Activated CD4-positive, alpha-beta memory T cell treated with anti-CD3 and anti-CD28 coated beads, Interleukin-2, amount 10 ng/mL, durations not matched to agents 7 days and 5 days (primary cell): ENCODE measurements at regions not wholly inside any gene's neighbourhood (a gene's known extent, or its start where the extent isn't known, plus 50 kb on each side); places are given as distances from the start of the nearest gene placed in this dataset.

Experiments
- CTCF ChIA-PET: fragments of 350-600 bp; sonication (Branson Sonifier 250); formaldehyde crosslinking; loops from one replicate; lab custom pipeline; 2021; ENCODE audit warnings: antibody characterized with exemption, inconsistent platforms; lab: Charles Lee
- POLR2A ChIA-PET: fragments of 350-600 bp; sonication (Branson Sonifier 250); formaldehyde crosslinking; loops from one replicate; lab custom pipeline; 2021; ENCODE audit warnings: antibody characterized with exemption; lab: Charles Lee
- DNase-seq: peaks from one replicate; pipeline ENCODE4 v3.0.0-alpha.2; 2020
- H3K27ac Mint-ChIP-seq: one replicate; pipeline ENCODE4 v1.8.0; 2021; ENCODE audit warnings: mild to moderate bottlenecking, mixed read lengths
- H3K27me3 Mint-ChIP-seq: one replicate; pipeline ENCODE4 v1.8.0; 2021; ENCODE audit warnings: mixed read lengths
- H3K36me3 Mint-ChIP-seq: one replicate; pipeline ENCODE4 v1.8.0; 2021; ENCODE audit warnings: low read depth, mixed read lengths
- H3K4me1 Mint-ChIP-seq: one replicate; pipeline ENCODE4 v1.8.0; 2021; ENCODE audit warnings: mixed read lengths
- H3K4me3 Mint-ChIP-seq: one replicate; pipeline ENCODE4 v1.8.0; 2021; ENCODE audit warnings: mild to moderate bottlenecking, mixed read lengths
- H3K9me3 Mint-ChIP-seq: one replicate; pipeline ENCODE4 v1.8.0; 2021; ENCODE audit warnings: mixed read lengths

DNA sequence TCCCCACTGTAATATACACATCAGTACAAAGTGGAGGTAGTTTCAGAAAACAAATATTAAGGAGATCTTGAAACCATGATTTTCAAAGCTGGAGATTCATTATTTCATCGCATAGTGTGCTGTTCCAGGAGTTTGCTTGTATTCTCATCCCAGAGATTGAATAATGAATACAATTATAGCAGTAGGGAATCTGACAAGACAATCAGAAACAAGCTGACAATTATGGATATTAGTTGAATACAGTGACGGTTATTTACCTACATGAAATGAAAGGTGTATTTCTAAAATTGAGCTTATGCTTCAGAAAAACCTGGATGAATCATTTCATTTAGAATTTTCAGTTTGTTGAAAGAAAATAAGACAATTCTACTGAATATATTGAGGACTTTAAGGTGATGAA, 2119.0 kb downstream of the MRPL39 start:
- Mint-ChIP-seq H3K27me3 (no peaks in the 10 kb centered on the region), H3K9me3 (no peaks in the 10 kb centered on the region), H3K4me3 (no peak overlapping the region), H3K27ac (no peak overlapping the region), H3K36me3 (no peaks in the 10 kb centered on the region), H3K4me1 (no peaks in the 10 kb centered on the region)
- ChIA-PET POLR2A (no interaction called here), CTCF (no interaction called here)
- no peak for DNase-seq

DNA sequence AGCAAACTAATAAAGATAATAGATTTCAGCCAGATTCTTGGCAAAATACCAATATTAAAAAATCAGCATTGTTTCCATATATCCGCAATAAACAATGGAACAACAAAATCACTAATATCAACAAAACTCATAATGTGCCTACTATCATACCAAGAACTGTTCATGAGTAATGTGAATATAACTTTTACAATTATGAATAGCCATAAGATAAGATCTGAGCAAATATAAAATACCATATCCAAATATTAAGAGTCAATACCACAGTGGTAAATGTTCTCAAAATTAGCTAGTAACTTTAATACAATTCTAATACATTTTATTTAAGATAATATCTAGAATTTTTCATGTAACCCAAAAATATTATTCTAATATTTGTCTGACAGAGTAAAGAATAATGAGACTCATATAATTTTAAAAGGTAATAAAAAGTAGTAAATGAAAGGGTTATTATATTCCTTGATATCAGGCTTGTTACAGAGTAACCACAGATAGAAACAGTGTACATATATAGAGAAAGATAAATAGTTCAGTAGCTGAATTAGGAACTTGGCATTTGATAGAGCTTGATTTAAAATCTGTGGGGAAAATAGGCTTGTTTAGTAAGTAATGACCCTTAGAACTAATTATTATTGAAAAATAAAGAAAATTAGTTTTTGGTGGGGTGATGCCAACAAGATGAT, 2126.6 kb downstream of the MRPL39 start:
- POLR2A ChIA-PET, result no interaction called here
- Mint-ChIP-seq H3K4me3 (no peak overlapping the region), H3K27ac (no peak overlapping the region), H3K9me3 (no peaks in the 10 kb centered on the region), H3K27me3 (no peaks in the 10 kb centered on the region), H3K36me3 (no peaks in the 10 kb centered on the region), H3K4me1 (no peaks in the 10 kb centered on the region)
- no peak for DNase-seq
- CTCF ChIA-PET, result no interaction called here

- ChIA-PET CTCF (no interaction called here), POLR2A (no interaction called here)
- H3K9me3 Mint-ChIP-seq, result no peaks in the 10 kb centered on the region
- H3K4me1 Mint-ChIP-seq, result no peaks in the 10 kb centered on the region
- H3K27me3 Mint-ChIP-seq, result no peaks in the 10 kb centered on the region
- no peak overlapping the region for H3K27ac Mint-ChIP-seq
- H3K36me3 Mint-ChIP-seq, result no peaks in the 10 kb centered on the region
- DNase-seq, result no peak
- no peak overlapping the region for H3K4me3 Mint-ChIP-seq
These were observed 2128.9 kb downstream of the MRPL39 start for GRCh38 chr21:23478381-23478780.

DNA sequence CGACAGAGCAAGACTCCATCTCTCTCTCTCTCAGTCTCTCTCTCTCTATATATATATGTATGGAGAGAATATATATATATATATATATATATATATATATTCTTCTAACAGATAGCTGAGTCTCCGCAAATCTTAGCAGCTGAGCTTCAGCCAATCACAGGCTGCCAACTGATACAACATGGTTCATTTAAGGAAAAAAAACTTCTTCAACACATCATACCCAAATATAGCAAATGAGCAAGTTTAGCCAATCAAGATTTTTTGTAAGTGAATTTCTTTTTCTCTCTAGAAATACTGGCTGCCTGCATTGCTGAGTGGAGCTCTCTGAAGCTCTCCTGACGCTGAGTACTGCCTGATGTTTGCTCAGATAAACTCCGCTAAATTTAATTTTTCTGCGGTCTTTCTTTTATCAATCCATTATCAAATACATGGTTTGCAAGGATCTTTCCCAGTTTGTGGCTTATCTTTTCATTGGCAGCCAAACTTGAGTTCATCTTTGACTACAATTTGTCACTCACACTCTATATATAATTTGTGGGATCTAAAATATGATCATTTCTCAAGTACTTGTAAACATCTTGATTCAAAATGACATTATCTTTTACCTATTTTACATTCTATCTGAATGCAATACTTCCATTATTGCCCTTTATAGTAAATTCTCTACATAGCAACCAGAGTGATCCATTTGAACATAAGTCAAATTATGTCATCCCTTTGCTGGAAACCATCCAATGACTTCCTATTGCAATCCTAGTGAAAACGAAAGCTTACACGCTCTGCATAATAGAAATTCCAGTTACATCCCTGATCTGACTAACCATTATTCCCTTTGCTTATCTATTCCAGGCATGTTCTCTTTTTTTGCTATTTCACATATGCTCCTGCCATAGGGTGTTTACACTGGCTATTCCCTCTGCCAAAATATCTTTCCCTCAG, 2131.7 kb downstream of the MRPL39 start:
- no peak for DNase-seq
- H3K27me3 Mint-ChIP-seq, result no peaks in the 10 kb centered on the region
- ChIA-PET CTCF (no interaction called here), POLR2A (no interaction called here)
- no peaks in the 10 kb centered on the region for H3K36me3 Mint-ChIP-seq
- no peak overlapping the region for H3K27ac Mint-ChIP-seq
- no peak overlapping the region for H3K4me3 Mint-ChIP-seq
- H3K9me3 Mint-ChIP-seq, result no peaks in the 10 kb centered on the region
- no peaks in the 10 kb centered on the region for H3K4me1 Mint-ChIP-seq

- ChIA-PET POLR2A (no interaction called here), CTCF (no interaction called here)
- H3K4me3 Mint-ChIP-seq, result no peak overlapping the region
These were observed 2135.4 kb downstream of the MRPL39 start for GRCh38 chr21:23471877-23472276.

GRCh38 chr21:23463365-23463764, 2143.9 kb downstream of the MRPL39 start:
- no peaks in the 10 kb centered on the region for H3K27me3 Mint-ChIP-seq
- no peaks in the 10 kb centered on the region for H3K36me3 Mint-ChIP-seq
- ChIA-PET CTCF (no interaction called here), POLR2A (no interaction called here)
- peaks cover 4% of the 10 kb centered on the region for H3K9me3 Mint-ChIP-seq
- DNase-seq, result no peak
- H3K27ac Mint-ChIP-seq, result no peak overlapping the region
- no peaks in the 10 kb centered on the region for H3K4me1 Mint-ChIP-seq
- H3K4me3 Mint-ChIP-seq, result no peak overlapping the region

More at GRCh38 chr21:23471877-23472276, 2135.4 kb downstream of the MRPL39 start:
- H3K27me3 Mint-ChIP-seq, result no peaks in the 10 kb centered on the region
- DNase-seq, result no peak
- no peak overlapping the region for H3K27ac Mint-ChIP-seq
- no peaks in the 10 kb centered on the region for H3K36me3 Mint-ChIP-seq
- peaks cover 4% of the 10 kb centered on the region for H3K9me3 Mint-ChIP-seq
- no peaks in the 10 kb centered on the region for H3K4me1 Mint-ChIP-seq

GRCh38 chr21:23455676-23456075, 2151.6 kb downstream of the MRPL39 start:
- H3K36me3 Mint-ChIP-seq, result no peaks in the 10 kb centered on the region
- no peak overlapping the region for H3K4me3 Mint-ChIP-seq
- DNase-seq, result no peak
- POLR2A ChIA-PET, result no interaction called here
- H3K4me1 Mint-ChIP-seq, result no peaks in the 10 kb centered on the region
- peaks cover 4% of the 10 kb centered on the region for H3K9me3 Mint-ChIP-seq
- CTCF ChIA-PET, result no interaction called here
- H3K27ac Mint-ChIP-seq, result no peak overlapping the region
- H3K27me3 Mint-ChIP-seq, result no peaks in the 10 kb centered on the region

DNA sequence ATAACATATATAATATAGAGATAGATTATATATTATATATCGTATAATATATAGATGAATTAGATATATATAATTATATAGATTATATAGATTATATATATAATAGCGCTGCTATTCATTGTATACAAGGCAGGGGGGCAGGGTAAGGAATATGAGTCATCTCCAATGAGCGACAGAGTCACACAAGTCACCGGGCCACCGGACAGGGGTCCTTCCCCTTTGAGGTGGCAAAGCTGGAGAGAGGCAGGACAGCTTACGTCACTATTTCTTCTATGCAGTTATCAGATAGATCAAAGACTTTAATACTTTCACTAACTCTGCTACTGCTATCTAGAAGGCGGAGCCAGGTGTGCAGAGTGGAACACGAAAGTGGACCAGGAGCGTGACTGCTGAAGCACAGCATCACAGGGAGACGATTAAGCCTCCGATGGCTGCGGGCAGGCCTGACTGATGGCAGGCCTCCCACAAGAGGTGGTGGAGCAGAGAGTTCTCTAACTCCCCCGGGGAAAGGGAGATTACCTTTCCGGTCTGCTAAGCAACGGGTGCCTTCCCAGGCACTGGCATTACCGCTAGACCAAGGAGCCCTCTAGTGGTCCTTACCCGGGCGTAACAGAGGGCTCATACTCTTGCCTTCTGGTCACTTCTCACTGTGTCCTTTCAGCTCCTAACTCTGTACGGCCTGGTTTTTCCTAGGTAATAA, 2154.7 kb downstream of the MRPL39 start:
- Mint-ChIP-seq H3K4me3 (no peak overlapping the region), H3K4me1 (no peaks in the 10 kb centered on the region), H3K36me3 (no peaks in the 10 kb centered on the region), H3K9me3 (peaks cover 4% of the 10 kb centered on the region), H3K27ac (no peak overlapping the region), H3K27me3 (no peaks in the 10 kb centered on the region)
- ChIA-PET POLR2A (no interaction called here), CTCF (no interaction called here)
- DNase-seq, result no peak

DNA sequence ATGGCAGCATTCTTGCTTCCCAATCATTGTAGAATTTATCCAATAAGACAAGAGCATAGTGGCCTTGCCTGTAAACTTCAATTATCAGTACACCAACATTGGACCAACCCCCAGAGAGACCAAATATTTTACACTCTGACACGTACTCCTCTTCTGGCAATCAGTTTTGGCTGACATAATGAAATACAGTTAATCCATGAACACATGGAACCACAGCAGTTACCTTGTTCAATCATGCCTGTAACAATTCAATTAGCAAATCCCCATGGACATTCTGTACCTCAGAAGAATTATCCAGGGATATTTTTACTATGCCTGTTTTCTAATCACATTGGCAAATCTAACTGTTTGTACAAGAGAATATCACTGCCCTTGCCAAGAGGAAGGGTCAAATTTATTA, 2162.0 kb downstream of the MRPL39 start:
- POLR2A ChIA-PET, result no interaction called here
- no peaks in the 10 kb centered on the region for H3K27me3 Mint-ChIP-seq
- no peak overlapping the region for H3K4me3 Mint-ChIP-seq
- CTCF ChIA-PET, result no interaction called here
- no peaks in the 10 kb centered on the region for H3K4me1 Mint-ChIP-seq
- no peak for DNase-seq
- no peak overlapping the region for H3K27ac Mint-ChIP-seq
- no peaks in the 10 kb centered on the region for H3K9me3 Mint-ChIP-seq
- H3K36me3 Mint-ChIP-seq, result no peaks in the 10 kb centered on the region

DNA sequence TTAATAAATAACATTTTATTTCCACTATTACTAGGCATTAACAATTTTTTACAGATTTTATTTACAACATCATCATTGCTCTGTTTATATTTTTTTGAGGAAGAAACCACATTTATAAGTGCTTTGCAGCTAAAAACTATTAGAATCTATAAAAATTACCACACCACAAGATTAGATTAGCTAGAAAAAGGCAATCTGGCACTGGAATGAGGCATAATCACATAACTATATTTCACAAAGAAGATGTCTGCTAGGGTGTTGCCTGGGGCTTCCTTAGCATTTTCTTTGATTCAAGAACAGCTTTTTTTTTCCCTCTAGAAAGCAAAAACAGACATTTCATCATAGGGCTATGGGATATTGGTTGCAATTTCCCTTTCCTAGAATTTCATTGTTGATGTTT, 2169.2 kb downstream of the MRPL39 start:
- ChIA-PET CTCF (no interaction called here), POLR2A (no interaction called here)
- H3K4me1 Mint-ChIP-seq, result no peaks in the 10 kb centered on the region
- H3K36me3 Mint-ChIP-seq, result no peaks in the 10 kb centered on the region
- peaks cover 10% of the 10 kb centered on the region for H3K9me3 Mint-ChIP-seq
- H3K4me3 Mint-ChIP-seq, result no peak overlapping the region
- no peak for DNase-seq
- no peak overlapping the region for H3K27ac Mint-ChIP-seq
- H3K27me3 Mint-ChIP-seq, result no peaks in the 10 kb centered on the region

- no peak overlapping the region for H3K4me3 Mint-ChIP-seq
- no peak for DNase-seq
- H3K27me3 Mint-ChIP-seq, result no peaks in the 10 kb centered on the region
- no peak overlapping the region for H3K27ac Mint-ChIP-seq
- no peaks in the 10 kb centered on the region for H3K4me1 Mint-ChIP-seq
- no peaks in the 10 kb centered on the region for H3K36me3 Mint-ChIP-seq
- POLR2A ChIA-PET, result no interaction called here
- H3K9me3 Mint-ChIP-seq, result no peaks in the 10 kb centered on the region
- CTCF ChIA-PET, result no interaction called here
These were observed 2204.3 kb downstream of the MRPL39 start for GRCh38 chr21:23402929-23403520.

DNA sequence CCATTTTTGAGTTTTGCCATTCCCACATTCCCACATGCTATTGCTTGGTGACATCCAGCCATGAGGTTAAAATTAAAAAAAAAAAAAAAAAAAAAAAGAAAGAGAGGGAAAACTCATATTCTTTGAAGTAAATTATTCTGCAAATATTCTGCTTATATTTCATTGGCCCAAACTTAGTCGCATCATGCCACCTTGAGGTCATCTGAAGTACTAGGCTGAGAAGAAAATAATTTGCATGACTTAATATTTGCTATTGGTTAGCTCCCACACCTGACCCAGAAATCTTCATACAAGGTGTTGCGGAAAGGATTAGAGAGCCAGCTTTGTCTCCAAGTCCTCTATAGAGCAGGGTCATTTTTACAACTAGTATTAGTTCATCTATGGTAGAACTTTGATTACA, 2206.0 kb downstream of the MRPL39 start:
- Mint-ChIP-seq H3K9me3 (no peaks in the 10 kb centered on the region), H3K27me3 (no peaks in the 10 kb centered on the region), H3K36me3 (no peaks in the 10 kb centered on the region), H3K4me1 (no peaks in the 10 kb centered on the region), H3K4me3 (no peak overlapping the region), H3K27ac (no peak overlapping the region)
- ChIA-PET POLR2A (no interaction called here), CTCF (no interaction called here)
- DNase-seq, result no peak

GRCh38 chr21:23398726-23399125, 2208.6 kb downstream of the MRPL39 start:
- Mint-ChIP-seq H3K27me3 (no peaks in the 10 kb centered on the region), H3K4me1 (no peaks in the 10 kb centered on the region), H3K4me3 (no peak overlapping the region), H3K36me3 (no peaks in the 10 kb centered on the region), H3K9me3 (no peaks in the 10 kb centered on the region), H3K27ac (no peak overlapping the region)
- DNase-seq, result no peak
- ChIA-PET CTCF (no interaction called here), POLR2A (no interaction called here)
